Uterus (tissue), 3 donors: ENCODE measurements at regions not wholly inside any gene's neighbourhood (a gene's known extent, or its start where the extent isn't known, plus 50 kb on each side); places are given as distances from the start of the nearest gene placed in this dataset.

Experiments
- DNase-seq, 2 donors: peaks; one replicate each; pipeline ENCODE4 v3.0.0-alpha.2; 2019 to 2020
- H3K27ac ChIP-seq, 2 donors: fragments of 200-600 bp; sonication (generic); 1 replicate in 1 of 2; 2 replicates in 1 of 2; pipeline ENCODE4 v1.5.1; 2016 to 2018
- H3K27me3 ChIP-seq, 2 donors: fragments of 200-600 bp; sonication (generic); one replicate each; pipeline ENCODE4 v1.5.1; 2018 to 2019; ENCODE audit warnings: control low read depth in 1 of 2
- H3K36me3 ChIP-seq, 2 donors: fragments of 200-600 bp; sonication (generic); one replicate each; pipeline ENCODE4 v1.5.1; 2019; ENCODE audit warnings: control low read depth in 1 of 2
- H3K4me1 ChIP-seq, 2 donors: fragments of 200-600 bp; sonication (generic); one replicate each; pipeline ENCODE4 v1.5.1; 2018 to 2019; ENCODE audit warnings: control low read depth in 1 of 2
- H3K4me3 ChIP-seq, 2 donors: fragments of 200-600 bp; sonication (generic); 1 replicate in 1 of 2; 2 replicates in 1 of 2; pipeline ENCODE4 v1.5.1; 2018 to 2019; ENCODE audit warnings: mild to moderate bottlenecking in 1 of 2
- H3K9me3 ChIP-seq, 2 donors: fragments of 200-600 bp; sonication (generic); one replicate each; pipeline ENCODE4 v1.5.1; 2019; ENCODE audit warnings: control low read depth in 1 of 2
- POLR2A ChIP-seq, 2 donors: fragments of 450-650 bp; IDR thresholded peaks; one replicate each; pipeline ENCODE4 v1.6.1; 2016; ENCODE audit warnings: antibody characterized with exemption in 2 of 2, mild to moderate bottlenecking in 1 of 2, moderate library complexity in 1 of 2
- intact Hi-C: fragments of 100-400 bp; cut with DNase I; formaldehyde crosslinking; loops from one replicate; pipeline ENCODE4 v1.15.1; 2023; ENCODE audit warnings: low total_unique reads
- TF ChIP-seq, protein P1 (sequence below), 4 experiments: fragments of 200-600 bp in 2 of 4; fragments of 450-650 bp in 2 of 4; sonication (generic) in 2 of 4; IDR thresholded peaks; one replicate each; pipeline ENCODE4 v1.5.1; 2016 to 2019; ENCODE audit warnings: antibody characterized with exemption in 4 of 4, mild to moderate bottlenecking in 2 of 4, moderate library complexity in 1 of 4
- donor health status: DM: yes; HTN: yes; CAD: no.

DNA sequence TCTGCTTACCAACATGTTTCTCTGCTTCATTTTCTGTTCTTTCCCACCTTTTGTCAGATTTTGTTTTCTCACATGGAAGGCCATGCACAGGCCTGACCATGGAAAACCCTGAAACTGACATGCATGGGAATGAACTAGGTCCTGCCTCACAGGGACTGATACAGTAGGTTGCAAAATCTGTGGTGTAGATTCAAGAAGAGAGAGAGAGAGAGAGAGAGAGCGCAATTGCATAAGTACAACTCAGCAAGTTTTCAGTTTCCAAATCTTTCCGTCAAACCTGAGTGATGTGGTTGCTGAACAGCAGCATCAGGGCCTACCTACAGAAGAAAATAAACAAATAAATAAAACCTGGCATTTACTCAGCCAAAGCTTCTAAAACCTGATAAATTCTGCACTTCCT, 87.5 kb upstream of the RNF152 start:
- TF ChIP-seq POLR2A (IDR thresholded peaks at IDR 0.05), result no peak
- TF ChIP-seq, protein P1, sequence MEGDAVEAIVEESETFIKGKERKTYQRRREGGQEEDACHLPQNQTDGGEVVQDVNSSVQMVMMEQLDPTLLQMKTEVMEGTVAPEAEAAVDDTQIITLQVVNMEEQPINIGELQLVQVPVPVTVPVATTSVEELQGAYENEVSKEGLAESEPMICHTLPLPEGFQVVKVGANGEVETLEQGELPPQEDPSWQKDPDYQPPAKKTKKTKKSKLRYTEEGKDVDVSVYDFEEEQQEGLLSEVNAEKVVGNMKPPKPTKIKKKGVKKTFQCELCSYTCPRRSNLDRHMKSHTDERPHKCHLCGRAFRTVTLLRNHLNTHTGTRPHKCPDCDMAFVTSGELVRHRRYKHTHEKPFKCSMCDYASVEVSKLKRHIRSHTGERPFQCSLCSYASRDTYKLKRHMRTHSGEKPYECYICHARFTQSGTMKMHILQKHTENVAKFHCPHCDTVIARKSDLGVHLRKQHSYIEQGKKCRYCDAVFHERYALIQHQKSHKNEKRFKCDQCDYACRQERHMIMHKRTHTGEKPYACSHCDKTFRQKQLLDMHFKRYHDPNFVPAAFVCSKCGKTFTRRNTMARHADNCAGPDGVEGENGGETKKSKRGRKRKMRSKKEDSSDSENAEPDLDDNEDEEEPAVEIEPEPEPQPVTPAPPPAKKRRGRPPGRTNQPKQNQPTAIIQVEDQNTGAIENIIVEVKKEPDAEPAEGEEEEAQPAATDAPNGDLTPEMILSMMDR (IDR thresholded peaks at IDR 0.05), result no peak
- DNase-seq, result no peak
- H3K4me3 ChIP-seq, result no peak overlapping the region
- no peaks in the 10 kb centered on the region for H3K36me3 ChIP-seq
- H3K27me3 ChIP-seq, result no peaks in the 10 kb centered on the region
- no peaks in the 10 kb centered on the region for H3K4me1 ChIP-seq
- H3K27ac ChIP-seq, result no peak overlapping the region
- intact Hi-C loops, result no loop called here
- no peaks in the 10 kb centered on the region for H3K9me3 ChIP-seq

DNA sequence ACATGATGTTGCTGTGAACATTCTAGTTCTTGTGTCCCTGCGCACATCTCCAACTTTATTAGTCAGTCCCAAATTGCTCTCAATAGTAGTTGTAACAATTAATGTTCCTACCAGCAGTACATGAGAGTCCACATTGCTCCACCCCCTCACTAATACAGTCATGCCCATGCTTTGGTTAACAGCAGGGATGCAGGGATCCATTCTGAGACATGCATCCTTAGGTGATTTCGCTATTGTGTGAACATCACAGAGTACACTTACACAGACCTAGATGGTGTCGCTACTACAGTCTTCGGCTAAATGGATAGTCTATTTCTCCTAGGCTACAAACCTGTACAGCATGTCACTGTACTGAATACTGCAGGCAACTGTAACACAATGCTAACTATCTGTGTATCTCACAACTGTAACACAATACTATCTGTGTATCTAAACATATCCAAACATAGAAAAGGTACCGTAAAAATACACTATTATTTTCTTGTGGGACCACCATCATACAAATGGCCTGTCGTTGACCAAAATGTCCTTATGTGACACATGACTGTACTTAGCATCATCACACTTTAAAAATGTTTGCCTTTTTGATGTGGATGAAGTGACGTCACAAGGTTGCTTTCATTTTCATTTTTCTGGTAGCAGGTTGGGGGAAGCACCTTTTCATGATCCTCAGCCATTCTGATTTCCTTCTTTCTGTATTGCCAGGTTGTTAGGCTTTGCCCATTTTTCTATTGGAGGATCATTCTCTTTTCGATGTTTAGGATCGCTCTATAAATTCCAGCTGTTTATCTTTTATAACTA, 82.9 kb upstream of the RNF152 start:
- Histone ChIP-seq H3K27ac (peak overlapping the region in 1 of 2 donors; percentile 51), H3K27me3 (no peaks in the 10 kb centered on the region), H3K4me1 (no peaks in the 10 kb centered on the region), H3K36me3 (no peaks in the 10 kb centered on the region), H3K9me3 (no peaks in the 10 kb centered on the region), H3K4me3 (no peak overlapping the region)
- TF ChIP-seq POLR2A (IDR thresholded peaks at IDR 0.05), result no peak
- TF ChIP-seq, protein P1 (IDR thresholded peaks at IDR 0.05), result no peak
- no peak for DNase-seq
- intact Hi-C loops, result no loop called here

DNA sequence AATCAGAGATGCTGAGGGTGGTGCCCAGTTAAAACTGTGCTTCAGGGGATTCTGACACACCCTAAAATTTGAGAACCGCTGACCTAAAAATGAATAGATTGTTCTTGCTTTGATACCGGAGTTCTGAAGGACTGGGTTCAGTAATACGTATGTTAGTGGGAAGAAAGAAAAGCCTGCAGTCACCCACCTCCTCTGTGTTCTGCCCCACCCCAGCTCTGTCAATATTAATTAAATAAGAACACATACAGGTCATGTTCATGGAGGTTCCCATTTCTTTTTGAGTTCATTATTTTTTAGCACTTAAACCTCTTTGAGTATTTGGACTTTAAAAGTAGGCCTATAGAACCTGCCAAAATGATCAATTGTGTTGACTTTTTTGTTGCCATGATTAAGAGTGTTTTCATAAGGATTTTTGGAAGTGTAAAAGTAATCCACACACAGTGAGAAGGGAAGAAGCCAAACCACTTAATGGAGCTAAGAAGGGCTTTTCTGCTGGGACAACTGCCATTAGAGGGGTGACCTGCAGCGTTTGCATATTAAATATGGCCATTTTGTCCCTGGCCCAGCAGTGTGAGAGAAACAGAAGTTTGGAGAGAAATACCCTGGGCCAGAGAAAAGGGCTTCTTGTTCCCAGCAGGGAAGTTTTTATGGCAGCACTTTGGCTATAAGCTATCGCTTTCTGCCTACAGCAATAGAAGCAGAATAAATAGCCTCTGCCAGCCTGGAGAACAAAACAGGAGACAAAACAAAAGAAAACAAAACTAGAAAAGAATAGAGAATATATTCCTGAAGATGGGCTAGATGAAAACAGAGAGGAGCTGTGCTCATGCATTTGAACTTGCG, 80.7 kb upstream of the RNF152 start:
- Histone ChIP-seq H3K27me3 (no peaks in the 10 kb centered on the region), H3K4me3 (no peak overlapping the region), H3K27ac (peak overlapping the region; percentile 51 to 54), H3K4me1 (no peaks in the 10 kb centered on the region), H3K36me3 (no peaks in the 10 kb centered on the region), H3K9me3 (no peaks in the 10 kb centered on the region)
- no peak for DNase-seq
- intact Hi-C loops, result no loop called here
- TF ChIP-seq, protein P1 (IDR thresholded peaks at IDR 0.05), result no peak
- TF ChIP-seq POLR2A (IDR thresholded peaks at IDR 0.05), result no peak

DNA sequence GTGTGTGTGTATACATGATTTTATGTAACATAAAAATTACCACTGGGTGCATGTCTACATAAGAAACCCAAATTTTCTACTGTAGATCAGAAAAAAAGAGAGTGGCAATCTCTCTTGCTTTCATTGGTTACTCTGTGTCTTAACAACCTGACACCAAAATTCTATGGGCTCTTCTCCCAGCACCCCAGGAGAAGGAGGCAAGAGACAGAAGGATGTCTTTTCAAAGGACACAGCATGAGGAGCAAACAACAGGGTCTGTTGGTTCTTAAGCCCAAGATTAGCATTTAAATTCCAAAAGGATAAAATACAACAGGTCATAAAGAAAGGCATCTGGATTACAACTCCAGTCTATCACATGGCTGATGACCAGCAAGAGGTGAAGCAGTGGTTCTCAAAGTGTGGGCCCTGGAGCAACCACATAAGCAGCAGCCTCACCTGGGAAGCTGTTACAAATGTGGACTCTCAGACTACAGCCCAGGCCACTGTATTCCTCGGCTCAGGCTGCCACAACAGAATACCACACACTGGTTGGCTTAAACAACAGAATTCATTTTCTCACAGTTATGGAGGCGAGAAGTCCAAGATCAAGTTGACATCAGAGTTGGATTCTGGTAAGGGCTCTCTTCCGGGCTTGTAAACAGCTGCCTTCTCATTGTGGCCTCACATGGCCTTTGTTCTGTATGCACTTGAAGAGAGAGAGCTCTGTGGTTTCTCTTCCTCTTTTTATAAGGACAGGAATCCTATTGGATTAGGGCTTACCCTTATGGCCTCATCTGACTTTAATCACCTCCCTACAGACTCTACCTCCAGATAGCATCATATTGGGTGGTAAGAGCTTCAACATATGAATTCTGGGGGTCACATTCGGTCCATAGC, 79.8 kb upstream of the RNF152 start:
- no peak for TF ChIP-seq POLR2A (IDR thresholded peaks at IDR 0.05)
- TF ChIP-seq, protein P1 (IDR thresholded peaks at IDR 0.05), result no peak
- Histone ChIP-seq H3K4me3 (no peak overlapping the region), H3K36me3 (no peaks in the 10 kb centered on the region), H3K27me3 (no peaks in the 10 kb centered on the region), H3K27ac (peak overlapping the region; percentile 27 to 51), H3K9me3 (no peaks in the 10 kb centered on the region), H3K4me1 (no peaks in the 10 kb centered on the region)
- DNase-seq, result no peak
- intact Hi-C loops, result no loop called here
